ENCODE measurements at regions not wholly inside any gene's neighbourhood (a gene's known extent, or its start where the extent isn't known, plus 50 kb on each side); places are given as distances from the start of the nearest gene placed in this dataset.

DNA sequence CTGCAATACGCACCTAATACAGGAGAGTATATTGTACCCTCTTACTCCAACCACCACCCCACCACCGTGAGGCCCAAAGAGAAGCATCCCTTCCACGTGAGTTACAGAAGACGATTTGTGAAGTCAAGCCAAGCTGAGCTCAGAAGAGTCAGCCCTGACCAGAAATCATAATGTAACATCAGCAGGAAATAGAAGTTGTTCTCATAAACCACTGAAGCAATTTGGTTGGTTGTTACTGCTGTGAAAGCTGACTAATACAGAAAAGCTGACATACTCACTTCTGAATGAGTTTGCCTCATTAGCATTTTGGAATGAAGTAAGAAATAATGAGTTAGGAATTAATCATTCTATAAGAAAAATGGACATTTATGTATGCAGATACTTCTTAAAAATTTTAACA is 749.4 kb upstream of the SLC10A2 start:
- Histone ChIP-seq H3K79me2 (ENCODE audit: insufficient read depth, low read length) (no peaks in the 10 kb centered on the region), H3K4me3 (ENCODE audit: low read depth in 1 of 2, low read length in 2 of 2) (no peak overlapping the region), H3K4me1 (ENCODE audit: insufficient read depth, low read length) (no peaks in the 10 kb centered on the region), H3K4me2 (ENCODE audit: insufficient read depth, low read length) (no peak overlapping the region), H3K9me3 (ENCODE audit: insufficient read depth, low read length, severe bottlenecking) (no peaks in the 10 kb centered on the region), H3K27ac (ENCODE audit: low read length) (no peak overlapping the region), H2AFZ (ENCODE audit: low read depth, low read length) (no peak overlapping the region), H4K20me1 (ENCODE audit: insufficient read depth, low read length) (no peaks in the 10 kb centered on the region), H3K36me3 (ENCODE audit: insufficient read depth, low read length) (no peaks in the 10 kb centered on the region), H3K9ac (ENCODE audit: low read depth, low read length) (no peak overlapping the region), H3K27me3 (ENCODE audit: insufficient read depth, low read length, poor library complexity) (no peaks in the 10 kb centered on the region)
- no peak for ATAC-seq (ENCODE audit: insufficient read depth, low read depth)
- no peak for TF ChIP-seq EZH2 (IDR thresholded peaks at IDR 0.05; ENCODE audit: borderline replicate concordance, low read depth, low read length, severe bottlenecking)
- TF ChIP-seq, protein P1, sequence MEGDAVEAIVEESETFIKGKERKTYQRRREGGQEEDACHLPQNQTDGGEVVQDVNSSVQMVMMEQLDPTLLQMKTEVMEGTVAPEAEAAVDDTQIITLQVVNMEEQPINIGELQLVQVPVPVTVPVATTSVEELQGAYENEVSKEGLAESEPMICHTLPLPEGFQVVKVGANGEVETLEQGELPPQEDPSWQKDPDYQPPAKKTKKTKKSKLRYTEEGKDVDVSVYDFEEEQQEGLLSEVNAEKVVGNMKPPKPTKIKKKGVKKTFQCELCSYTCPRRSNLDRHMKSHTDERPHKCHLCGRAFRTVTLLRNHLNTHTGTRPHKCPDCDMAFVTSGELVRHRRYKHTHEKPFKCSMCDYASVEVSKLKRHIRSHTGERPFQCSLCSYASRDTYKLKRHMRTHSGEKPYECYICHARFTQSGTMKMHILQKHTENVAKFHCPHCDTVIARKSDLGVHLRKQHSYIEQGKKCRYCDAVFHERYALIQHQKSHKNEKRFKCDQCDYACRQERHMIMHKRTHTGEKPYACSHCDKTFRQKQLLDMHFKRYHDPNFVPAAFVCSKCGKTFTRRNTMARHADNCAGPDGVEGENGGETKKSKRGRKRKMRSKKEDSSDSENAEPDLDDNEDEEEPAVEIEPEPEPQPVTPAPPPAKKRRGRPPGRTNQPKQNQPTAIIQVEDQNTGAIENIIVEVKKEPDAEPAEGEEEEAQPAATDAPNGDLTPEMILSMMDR (IDR thresholded peaks at IDR 0.05; ENCODE audit: borderline replicate concordance, extremely low read depth, low read length, poor library complexity, severe bottlenecking) = no peak
- DNase-seq = no peak

- no peak overlapping the region for H3K4me2 ChIP-seq (ENCODE audit: insufficient read depth, low read length)
- no peaks in the 10 kb centered on the region for H3K36me3 ChIP-seq (ENCODE audit: insufficient read depth, low read length)
- no peak overlapping the region for H2AFZ ChIP-seq (ENCODE audit: low read depth, low read length)
- ATAC-seq (ENCODE audit: insufficient read depth, low read depth) (no peak), DNase-seq (no peak)
- no peaks in the 10 kb centered on the region for H3K9me3 ChIP-seq (ENCODE audit: insufficient read depth, low read length, severe bottlenecking)
- TF ChIP-seq EZH2 (IDR thresholded peaks at IDR 0.05; ENCODE audit: borderline replicate concordance, low read depth, low read length, severe bottlenecking) = no peak
- TF ChIP-seq, protein P1 (IDR thresholded peaks at IDR 0.05; ENCODE audit: borderline replicate concordance, extremely low read depth, low read length, poor library complexity, severe bottlenecking) = no peak
- H4K20me1 ChIP-seq (ENCODE audit: insufficient read depth, low read length) = no peaks in the 10 kb centered on the region
- no peak overlapping the region for H3K4me3 ChIP-seq (ENCODE audit: low read depth in 1 of 2, low read length in 2 of 2)
- H3K9ac ChIP-seq (ENCODE audit: low read depth, low read length) = no peak overlapping the region
- H3K79me2 ChIP-seq (ENCODE audit: insufficient read depth, low read length) = no peaks in the 10 kb centered on the region
- H3K27ac ChIP-seq (ENCODE audit: low read length) = no peak overlapping the region
- H3K4me1 ChIP-seq (ENCODE audit: insufficient read depth, low read length) = no peaks in the 10 kb centered on the region
- H3K27me3 ChIP-seq (ENCODE audit: insufficient read depth, low read length, poor library complexity) = no peaks in the 10 kb centered on the region
Observed at GRCh38 chr13:103812971-103813370, 746.8 kb upstream of the SLC10A2 start.

GRCh38 chr13:103812558-103812957 is 746.3 kb upstream of the SLC10A2 start:
- Histone ChIP-seq H3K9me3 (ENCODE audit: insufficient read depth, low read length, severe bottlenecking) (no peaks in the 10 kb centered on the region), H3K36me3 (ENCODE audit: insufficient read depth, low read length) (no peaks in the 10 kb centered on the region), H3K27ac (ENCODE audit: low read length) (no peak overlapping the region), H3K4me3 (ENCODE audit: low read depth in 1 of 2, low read length in 2 of 2) (no peak overlapping the region), H3K27me3 (ENCODE audit: insufficient read depth, low read length, poor library complexity) (no peaks in the 10 kb centered on the region), H3K9ac (ENCODE audit: low read depth, low read length) (no peak overlapping the region), H3K79me2 (ENCODE audit: insufficient read depth, low read length) (no peaks in the 10 kb centered on the region), H3K4me2 (ENCODE audit: insufficient read depth, low read length) (no peak overlapping the region), H3K4me1 (ENCODE audit: insufficient read depth, low read length) (no peaks in the 10 kb centered on the region), H4K20me1 (ENCODE audit: insufficient read depth, low read length) (no peaks in the 10 kb centered on the region), H2AFZ (ENCODE audit: low read depth, low read length) (no peak overlapping the region)
- ATAC-seq (ENCODE audit: insufficient read depth, low read depth) = no peak
- DNase-seq = no peak
- TF ChIP-seq, protein P1 (IDR thresholded peaks at IDR 0.05; ENCODE audit: borderline replicate concordance, extremely low read depth, low read length, poor library complexity, severe bottlenecking) = no peak

- Histone ChIP-seq H2AFZ (ENCODE audit: low read depth, low read length) (no peak overlapping the region), H3K9ac (ENCODE audit: low read depth, low read length) (no peak overlapping the region)
Observed at GRCh38 chr13:103810026-103810425, 743.8 kb upstream of the SLC10A2 start.

More at GRCh38 chr13:103810026-103810425, 743.8 kb upstream of the SLC10A2 start:
- no peaks in the 10 kb centered on the region for H3K27me3 ChIP-seq (ENCODE audit: insufficient read depth, low read length, poor library complexity)
- ATAC-seq (ENCODE audit: insufficient read depth, low read depth) (no peak), DNase-seq (no peak)
- H4K20me1 ChIP-seq (ENCODE audit: insufficient read depth, low read length) = no peaks in the 10 kb centered on the region
- H3K4me1 ChIP-seq (ENCODE audit: insufficient read depth, low read length) = no peaks in the 10 kb centered on the region
- no peak overlapping the region for H3K27ac ChIP-seq (ENCODE audit: low read length)
- H3K4me3 ChIP-seq (ENCODE audit: low read depth in 1 of 2, low read length in 2 of 2) = no peak overlapping the region
- no peaks in the 10 kb centered on the region for H3K79me2 ChIP-seq (ENCODE audit: insufficient read depth, low read length)
- TF ChIP-seq, protein P1 (IDR thresholded peaks at IDR 0.05; ENCODE audit: borderline replicate concordance, extremely low read depth, low read length, poor library complexity, severe bottlenecking) = no peak
- no peak for TF ChIP-seq EZH2 (IDR thresholded peaks at IDR 0.05; ENCODE audit: borderline replicate concordance, low read depth, low read length, severe bottlenecking)
- no peaks in the 10 kb centered on the region for H3K36me3 ChIP-seq (ENCODE audit: insufficient read depth, low read length)
- no peaks in the 10 kb centered on the region for H3K9me3 ChIP-seq (ENCODE audit: insufficient read depth, low read length, severe bottlenecking)
- no peak overlapping the region for H3K4me2 ChIP-seq (ENCODE audit: insufficient read depth, low read length)
